ENCODE measurements at regions not wholly inside any gene's neighbourhood (a gene's known extent, or its start where the extent isn't known, plus 50 kb on each side); places are given as distances from the start of the nearest gene placed in this dataset.

DNA sequence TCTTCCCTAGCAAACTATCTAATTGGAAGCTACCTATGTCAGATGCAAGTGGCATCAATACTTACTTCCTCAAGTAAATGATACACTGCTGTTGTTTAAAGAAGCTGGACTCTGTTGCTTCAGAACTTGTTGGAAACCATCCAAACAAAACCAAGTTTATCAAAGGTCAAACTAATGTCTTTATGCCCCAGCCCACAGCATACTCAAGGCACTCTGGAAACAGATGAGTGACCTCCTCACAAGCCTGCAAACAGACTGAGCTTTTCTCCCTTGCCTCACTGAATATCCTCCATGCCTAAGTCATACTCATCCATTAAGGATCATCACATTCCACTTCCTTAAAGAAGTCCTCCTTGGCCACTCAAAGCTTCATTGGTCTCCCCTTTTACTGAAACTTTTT is 107.4 kb upstream of the ACP3 start:
- TF ChIP-seq MAX (IDR thresholded peaks at IDR 0.05) = no peak
- TF ChIP-seq CTCF (IDR thresholded peaks at IDR 0.05 in 2 of 3, conservative IDR thresholded peaks at IDR 0.05 in 1 of 3; ENCODE audit: borderline replicate concordance in 1 of 3, insufficient read depth in 1 of 3, low read depth in 2 of 3, low read length in 2 of 3) = no peak
- no peak for TF ChIP-seq EZH2 (IDR thresholded peaks at IDR 0.05)
- TF ChIP-seq, protein P1, sequence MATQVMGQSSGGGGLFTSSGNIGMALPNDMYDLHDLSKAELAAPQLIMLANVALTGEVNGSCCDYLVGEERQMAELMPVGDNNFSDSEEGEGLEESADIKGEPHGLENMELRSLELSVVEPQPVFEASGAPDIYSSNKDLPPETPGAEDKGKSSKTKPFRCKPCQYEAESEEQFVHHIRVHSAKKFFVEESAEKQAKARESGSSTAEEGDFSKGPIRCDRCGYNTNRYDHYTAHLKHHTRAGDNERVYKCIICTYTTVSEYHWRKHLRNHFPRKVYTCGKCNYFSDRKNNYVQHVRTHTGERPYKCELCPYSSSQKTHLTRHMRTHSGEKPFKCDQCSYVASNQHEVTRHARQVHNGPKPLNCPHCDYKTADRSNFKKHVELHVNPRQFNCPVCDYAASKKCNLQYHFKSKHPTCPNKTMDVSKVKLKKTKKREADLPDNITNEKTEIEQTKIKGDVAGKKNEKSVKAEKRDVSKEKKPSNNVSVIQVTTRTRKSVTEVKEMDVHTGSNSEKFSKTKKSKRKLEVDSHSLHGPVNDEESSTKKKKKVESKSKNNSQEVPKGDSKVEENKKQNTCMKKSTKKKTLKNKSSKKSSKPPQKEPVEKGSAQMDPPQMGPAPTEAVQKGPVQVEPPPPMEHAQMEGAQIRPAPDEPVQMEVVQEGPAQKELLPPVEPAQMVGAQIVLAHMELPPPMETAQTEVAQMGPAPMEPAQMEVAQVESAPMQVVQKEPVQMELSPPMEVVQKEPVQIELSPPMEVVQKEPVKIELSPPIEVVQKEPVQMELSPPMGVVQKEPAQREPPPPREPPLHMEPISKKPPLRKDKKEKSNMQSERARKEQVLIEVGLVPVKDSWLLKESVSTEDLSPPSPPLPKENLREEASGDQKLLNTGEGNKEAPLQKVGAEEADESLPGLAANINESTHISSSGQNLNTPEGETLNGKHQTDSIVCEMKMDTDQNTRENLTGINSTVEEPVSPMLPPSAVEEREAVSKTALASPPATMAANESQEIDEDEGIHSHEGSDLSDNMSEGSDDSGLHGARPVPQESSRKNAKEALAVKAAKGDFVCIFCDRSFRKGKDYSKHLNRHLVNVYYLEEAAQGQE (IDR thresholded peaks at IDR 0.05; ENCODE audit: low read depth) = no peak
- no peak for TF ChIP-seq YY1 (IDR thresholded peaks at IDR 0.05; ENCODE audit: extremely low read depth, insufficient replicate concordance, low read depth, low read length)
- TF ChIP-seq SP1 (IDR thresholded peaks at IDR 0.05; ENCODE audit: low read depth) = no peak
- TF ChIP-seq POLR2AphosphoS5 (IDR thresholded peaks at IDR 0.05; ENCODE audit: low read depth, low read length) = no peak
- no peak for TF ChIP-seq JUND (IDR thresholded peaks at IDR 0.05)
- TF ChIP-seq POLR2A (IDR thresholded peaks at IDR 0.05; ENCODE audit: borderline replicate concordance, extremely low read depth, insufficient read depth, insufficient read length) = no peak
- no peak for TF ChIP-seq RAD21 (IDR thresholded peaks at IDR 0.05; ENCODE audit: low read depth)
- TF ChIP-seq, protein P2, sequence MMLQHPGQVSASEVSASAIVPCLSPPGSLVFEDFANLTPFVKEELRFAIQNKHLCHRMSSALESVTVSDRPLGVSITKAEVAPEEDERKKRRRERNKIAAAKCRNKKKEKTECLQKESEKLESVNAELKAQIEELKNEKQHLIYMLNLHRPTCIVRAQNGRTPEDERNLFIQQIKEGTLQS (IDR thresholded peaks at IDR 0.05) = no peak
- TF ChIP-seq FOSL1 (IDR thresholded peaks at IDR 0.05; ENCODE audit: low read depth) = no peak

Data from HCT116 (cell line).